Mesendoderm (in vitro differentiated cells): ENCODE measurements at regions not wholly inside any gene's neighbourhood (a gene's known extent, or its start where the extent isn't known, plus 50 kb on each side); places are given as distances from the start of the nearest gene placed in this dataset.

ENCODE experiments used
- DNase-seq: peaks from one replicate; pipeline ENCODE4 v3.0.0; 2013
- H2AK5ac ChIP-seq: 2 replicates; pipeline ENCODE4 v1.6.1; 2013; ENCODE audit warnings: low read length, inconsistent platforms
- H2BK120ac ChIP-seq: 2 replicates; pipeline ENCODE4 v1.6.1; 2013; ENCODE audit warnings: low read depth, mild to moderate bottlenecking, low read length, moderate library complexity, mixed read lengths
- H2BK15ac ChIP-seq: replicated peaks from 2 replicates; pipeline ENCODE4 v1.6.1; 2013; ENCODE audit warnings: low read depth, mild to moderate bottlenecking, moderate library complexity
- H2BK5ac ChIP-seq: 2 replicates; pipeline ENCODE4 v1.6.1; 2013; ENCODE audit warnings: low read length, inconsistent platforms
- H3K18ac ChIP-seq: 2 replicates; pipeline ENCODE4 v1.6.1; 2013; ENCODE audit warnings: mild to moderate bottlenecking, low read length, mixed read lengths
- H3K23ac ChIP-seq: one replicate; pipeline ENCODE4 v1.6.1; 2013; ENCODE audit warnings: low read length
- H3K27ac ChIP-seq: 2 replicates; pipeline ENCODE4 v1.5.1; 2013; ENCODE audit warnings: low read depth, mild to moderate bottlenecking, inconsistent platforms, low read length, moderate library complexity
- H3K27me3 ChIP-seq: 2 replicates; pipeline ENCODE4 v1.6.1; 2013; ENCODE audit warnings: low read length, control low read depth, mild to moderate bottlenecking, inconsistent platforms; ENCODE audit not compliant: insufficient read depth, poor library complexity
- H3K36me3 ChIP-seq: 2 replicates; pipeline ENCODE4 v1.6.1; 2013; ENCODE audit warnings: low read length, inconsistent platforms; ENCODE audit not compliant: control insufficient read depth, insufficient read depth
- H3K4ac ChIP-seq: one replicate; pipeline ENCODE4 v1.6.1; 2013; ENCODE audit warnings: low read depth, mild to moderate bottlenecking, low read length, moderate library complexity
- H3K4me1 ChIP-seq: 2 replicates; pipeline ENCODE4 v1.6.1; 2013; ENCODE audit warnings: low read depth, low read length, inconsistent platforms; ENCODE audit not compliant: control insufficient read depth
- H3K4me2 ChIP-seq: 2 replicates; pipeline ENCODE4 v1.6.1; 2013; ENCODE audit warnings: low read length
- H3K4me3 ChIP-seq: 2 replicates; pipeline ENCODE4 v1.5.1; 2013; ENCODE audit warnings: mild to moderate bottlenecking, low read length
- H3K56ac ChIP-seq: one replicate; pipeline ENCODE4 v1.6.1; 2013; ENCODE audit warnings: low read length
- H3K79me1 ChIP-seq: 2 replicates; pipeline ENCODE4 v1.6.1; 2013; ENCODE audit warnings: low read length, inconsistent platforms
- H3K79me2 ChIP-seq: 2 replicates; pipeline ENCODE4 v1.6.1; 2013; ENCODE audit warnings: mild to moderate bottlenecking, low read length; ENCODE audit not compliant: control insufficient read depth, insufficient read depth
- H3K9ac ChIP-seq: 2 replicates; pipeline ENCODE4 v1.6.1; 2013; ENCODE audit warnings: low read length, inconsistent platforms
- H4K5ac ChIP-seq: one replicate; pipeline ENCODE4 v1.6.1; 2013; ENCODE audit warnings: low read length
- H4K8ac ChIP-seq: one replicate; pipeline ENCODE4 v1.6.1; 2013; ENCODE audit warnings: low read depth, mild to moderate bottlenecking, control low read depth, low read length, moderate library complexity
- WGBS: extraction: QIAGEN DNeasy Blood & Tissue Kit; methylation state at CpG from one replicate; pipeline ENCODE4 v1.1.7; 2013; ENCODE audit warnings: low lambda C conversion rate, missing lambda C conversion rate; ENCODE audit not compliant: insufficient coverage; ENCODE audit errors: extremely low coverage; 5-methylcytosine and 5-hydroxymethylcytosine counted together

DNA sequence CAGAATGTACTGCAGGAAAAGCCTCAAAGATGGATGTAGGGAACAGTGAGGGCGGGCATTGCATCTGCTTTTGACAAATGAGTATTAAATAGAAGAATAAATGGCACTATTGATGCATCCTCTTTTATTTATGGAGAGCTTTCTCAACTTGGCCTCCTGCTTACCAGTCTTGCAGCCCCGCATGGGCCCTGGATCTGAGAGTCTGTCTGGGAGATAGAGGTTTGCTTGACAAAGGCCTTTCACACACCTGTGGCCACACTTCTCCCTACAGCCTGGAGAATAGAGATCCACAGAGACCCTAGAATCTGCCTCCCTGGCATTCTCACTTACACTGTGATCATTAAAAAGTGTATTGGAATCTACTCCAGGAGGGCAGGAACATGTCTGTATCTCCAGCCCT lies 203.8 kb upstream of the CDH4 start:
- no peaks in the 10 kb centered on the region for H3K4me1 ChIP-seq
- no peak overlapping the region for H2BK15ac ChIP-seq
- no peak overlapping the region for H3K4me3 ChIP-seq
- H2BK5ac ChIP-seq: no peak overlapping the region
- H3K23ac ChIP-seq: no peak overlapping the region
- H3K56ac ChIP-seq: no peak overlapping the region
- H3K27me3 ChIP-seq: no peaks in the 10 kb centered on the region
- WGBS: no CpG with 5 or more reads among the region's 2 CpGs
- no peak overlapping the region for H4K5ac ChIP-seq
- H3K79me1 ChIP-seq: no peaks in the 10 kb centered on the region
- H2BK120ac ChIP-seq: no peak overlapping the region
- no peak overlapping the region for H3K27ac ChIP-seq
- H3K4ac ChIP-seq: no peak overlapping the region
- H3K18ac ChIP-seq: no peak overlapping the region
- H3K36me3 ChIP-seq: no peaks in the 10 kb centered on the region
- no peak overlapping the region for H2AK5ac ChIP-seq
- DNase-seq: no peak
- H3K4me2 ChIP-seq: no peak overlapping the region
- no peak overlapping the region for H4K8ac ChIP-seq
- no peaks in the 10 kb centered on the region for H3K79me2 ChIP-seq
- no peak overlapping the region for H3K9ac ChIP-seq

DNA sequence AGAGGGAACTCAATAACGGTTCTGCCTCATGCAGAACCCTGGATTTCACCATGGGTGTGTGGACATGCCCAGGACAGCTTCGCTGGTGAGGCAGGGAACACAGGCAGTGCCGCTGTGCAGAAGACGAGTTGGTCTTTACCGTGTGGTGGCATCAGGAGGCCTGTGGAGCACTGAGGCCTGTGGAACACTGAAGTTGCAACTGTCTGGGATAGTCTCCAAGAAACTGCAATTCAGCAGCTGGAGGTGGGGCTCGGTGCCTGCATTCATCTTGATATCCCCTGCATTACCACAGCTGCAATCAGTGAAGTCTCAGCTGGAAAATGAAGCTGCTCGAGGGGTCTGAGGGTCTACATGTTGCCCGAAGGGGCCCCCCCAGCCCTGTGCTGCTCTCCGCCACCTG lies 202.4 kb upstream of the CDH4 start:
- no peak overlapping the region for H4K8ac ChIP-seq
- H3K27ac ChIP-seq: no peak overlapping the region
- H3K79me2 ChIP-seq: no peaks in the 10 kb centered on the region
- H3K4me1 ChIP-seq: no peaks in the 10 kb centered on the region
- no peaks in the 10 kb centered on the region for H3K27me3 ChIP-seq
- H2BK5ac ChIP-seq: no peak overlapping the region
- no peak overlapping the region for H3K4ac ChIP-seq
- no peak overlapping the region for H3K23ac ChIP-seq
- no peak overlapping the region for H3K56ac ChIP-seq
- H2AK5ac ChIP-seq: no peak overlapping the region
- H3K18ac ChIP-seq: no peak overlapping the region
- no peak overlapping the region for H2BK120ac ChIP-seq
- DNase-seq: no peak
- no peak overlapping the region for H4K5ac ChIP-seq
- no peak overlapping the region for H3K4me3 ChIP-seq
- no CpG with 5 or more reads among the region's 9 CpGs for WGBS
- no peak overlapping the region for H3K4me2 ChIP-seq
- H3K79me1 ChIP-seq: no peaks in the 10 kb centered on the region
- no peaks in the 10 kb centered on the region for H3K36me3 ChIP-seq
- no peak overlapping the region for H2BK15ac ChIP-seq
- no peak overlapping the region for H3K9ac ChIP-seq

DNA sequence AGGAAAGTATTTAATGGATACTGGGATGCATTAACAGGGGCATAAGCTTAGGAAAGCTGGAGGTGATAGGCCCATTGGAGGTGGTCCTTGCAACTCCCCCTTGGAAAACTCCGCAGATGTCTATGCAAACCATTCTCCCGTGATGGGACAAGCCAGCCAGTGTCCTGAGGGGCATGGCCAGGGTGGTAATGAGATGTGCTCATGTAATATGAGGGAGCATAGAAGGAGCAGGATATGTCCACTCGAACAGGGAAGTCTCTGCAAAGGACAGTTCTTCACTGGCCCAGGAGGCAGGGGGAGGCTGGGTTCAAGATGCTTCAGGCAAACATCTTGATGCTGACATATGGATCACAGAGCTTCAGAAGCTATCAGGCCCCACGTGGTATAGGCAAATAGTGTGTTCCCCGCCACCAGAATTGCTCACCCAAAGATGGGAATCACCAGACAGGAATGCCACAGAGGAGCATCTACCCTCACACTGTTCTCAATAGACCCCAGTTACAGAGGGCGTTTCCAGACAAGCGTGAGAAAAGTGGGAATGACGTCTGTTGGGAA lies 201.6 kb upstream of the CDH4 start:
- no peak for DNase-seq
- Histone ChIP-seq H3K4me2 (no peak overlapping the region), H3K79me2 (no peaks in the 10 kb centered on the region), H3K36me3 (no peaks in the 10 kb centered on the region), H3K9ac (no peak overlapping the region), H3K27me3 (no peaks in the 10 kb centered on the region), H2AK5ac (no peak overlapping the region), H4K5ac (no peak overlapping the region), H4K8ac (no peak overlapping the region), H3K56ac (no peak overlapping the region), H3K79me1 (no peaks in the 10 kb centered on the region), H3K4me3 (no peak overlapping the region), H3K4ac (no peak overlapping the region), H2BK5ac (no peak overlapping the region), H3K4me1 (no peaks in the 10 kb centered on the region), H2BK15ac (no peak overlapping the region), H3K18ac (no peak overlapping the region), H3K23ac (no peak overlapping the region), H2BK120ac (no peak overlapping the region), H3K27ac (no peak overlapping the region)
- WGBS: no CpG with 5 or more reads among the region's 8 CpGs

DNA sequence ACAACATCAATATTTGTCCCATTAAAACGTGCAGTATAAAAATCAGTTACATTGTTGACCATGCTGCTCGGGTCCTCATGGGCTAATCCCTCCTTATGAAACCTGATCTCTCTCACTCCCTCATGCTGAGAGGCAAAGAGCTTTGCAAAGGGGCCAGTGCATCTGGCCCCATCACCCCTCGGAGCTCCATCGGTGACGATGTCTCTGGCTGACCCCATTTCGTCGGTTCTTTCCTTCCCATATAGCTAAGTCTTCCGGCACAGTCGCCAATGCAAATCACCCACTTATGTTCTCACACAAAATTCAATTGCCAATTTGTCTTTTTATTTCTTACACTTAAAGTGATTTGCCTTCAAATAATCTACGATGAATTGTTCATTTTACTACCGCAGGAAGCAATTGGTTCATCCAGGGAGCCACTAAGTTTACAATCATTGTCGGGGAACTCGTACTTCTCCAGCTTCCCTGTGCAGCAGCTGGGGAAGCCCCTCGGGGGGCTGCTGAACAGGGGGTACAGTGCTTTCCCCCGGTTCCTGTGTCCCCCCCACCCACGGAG lies 199.8 kb upstream of the CDH4 start:
- no peak overlapping the region for H2BK120ac ChIP-seq
- H3K27ac ChIP-seq: no peak overlapping the region
- no peaks in the 10 kb centered on the region for H3K4me1 ChIP-seq
- H3K27me3 ChIP-seq: no peaks in the 10 kb centered on the region
- no peak overlapping the region for H4K8ac ChIP-seq
- no peak overlapping the region for H3K23ac ChIP-seq
- no peaks in the 10 kb centered on the region for H3K79me1 ChIP-seq
- H2AK5ac ChIP-seq: no peak overlapping the region
- H3K18ac ChIP-seq: no peak overlapping the region
- no peak for DNase-seq
- no peaks in the 10 kb centered on the region for H3K79me2 ChIP-seq
- no peak overlapping the region for H3K4me3 ChIP-seq
- no peaks in the 10 kb centered on the region for H3K36me3 ChIP-seq
- H3K9ac ChIP-seq: no peak overlapping the region
- no peak overlapping the region for H4K5ac ChIP-seq
- H2BK5ac ChIP-seq: no peak overlapping the region
- no peak overlapping the region for H3K4ac ChIP-seq
- no peak overlapping the region for H3K4me2 ChIP-seq
- no peak overlapping the region for H3K56ac ChIP-seq
- no CpG with 5 or more reads among the region's 16 CpGs for WGBS
- H2BK15ac ChIP-seq: no peak overlapping the region

DNA sequence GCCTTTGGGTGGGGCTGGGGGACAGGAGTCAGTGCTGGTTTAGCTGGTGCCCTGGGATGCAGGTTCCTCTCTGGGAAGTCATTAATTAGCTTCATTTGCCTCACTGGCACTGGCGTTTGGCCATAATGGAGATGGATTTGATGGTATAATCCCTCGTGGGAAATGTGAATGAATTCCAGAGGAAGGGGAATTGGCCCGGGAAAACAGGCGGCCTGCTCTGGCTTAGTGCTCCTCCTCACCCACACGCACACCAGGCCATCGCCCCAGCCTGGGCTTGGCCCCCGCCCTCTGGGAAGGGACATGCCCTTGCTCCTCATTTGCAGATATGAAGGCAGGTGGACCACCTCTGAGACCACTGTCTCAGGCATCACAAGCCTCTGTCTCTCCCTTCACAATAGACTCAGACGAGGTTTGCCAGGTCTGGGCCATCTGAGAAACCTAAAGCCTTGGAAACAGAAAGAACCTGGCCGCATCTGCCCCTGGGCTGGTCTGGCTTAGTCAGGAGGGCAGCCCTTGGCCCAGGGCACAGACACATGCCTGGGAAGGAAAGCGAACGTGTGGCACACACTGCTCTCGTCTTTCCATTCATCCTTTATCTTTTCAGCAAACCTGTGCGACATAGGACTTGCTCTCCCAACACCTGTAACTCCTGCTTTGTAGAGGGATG lies 199.2 kb upstream of the CDH4 start:
- no peaks in the 10 kb centered on the region for H3K4me1 ChIP-seq
- H3K4ac ChIP-seq: no peak overlapping the region
- H3K23ac ChIP-seq: no peak overlapping the region
- H2BK15ac ChIP-seq: no peak overlapping the region
- H3K79me2 ChIP-seq: no peaks in the 10 kb centered on the region
- no peak for DNase-seq
- H3K27ac ChIP-seq: no peak overlapping the region
- H3K56ac ChIP-seq: no peak overlapping the region
- H3K18ac ChIP-seq: no peak overlapping the region
- H3K79me1 ChIP-seq: no peaks in the 10 kb centered on the region
- no peak overlapping the region for H2BK120ac ChIP-seq
- H4K5ac ChIP-seq: no peak overlapping the region
- no CpG with 5 or more reads among the region's 13 CpGs for WGBS
- H4K8ac ChIP-seq: no peak overlapping the region
- H3K9ac ChIP-seq: no peak overlapping the region
- no peak overlapping the region for H2AK5ac ChIP-seq
- H3K27me3 ChIP-seq: no peaks in the 10 kb centered on the region
- no peaks in the 10 kb centered on the region for H3K36me3 ChIP-seq
- H3K4me2 ChIP-seq: no peak overlapping the region
- no peak overlapping the region for H2BK5ac ChIP-seq
- no peak overlapping the region for H3K4me3 ChIP-seq

DNA sequence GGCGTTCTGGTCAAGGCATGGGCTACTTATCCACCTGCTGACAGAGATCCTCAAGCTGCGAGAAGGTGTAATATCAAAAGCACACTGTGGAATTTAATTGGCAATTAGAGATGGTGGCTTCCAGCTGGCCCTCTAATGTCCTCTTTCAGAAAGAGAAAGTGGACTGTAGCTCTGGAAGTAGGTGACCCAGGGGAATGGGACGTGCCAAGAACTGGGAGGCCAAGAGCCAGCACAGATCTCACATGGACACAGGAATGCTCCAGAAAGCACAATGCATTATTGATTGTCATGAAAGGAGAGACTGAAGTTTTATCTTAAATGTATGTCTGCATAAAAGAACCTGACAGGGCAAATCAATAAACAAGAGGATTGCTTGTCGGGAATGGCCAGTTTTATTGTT lies 198.6 kb upstream of the CDH4 start:
- Histone ChIP-seq H3K79me2 (no peaks in the 10 kb centered on the region), H3K27me3 (no peaks in the 10 kb centered on the region), H2AK5ac (no peak overlapping the region), H3K23ac (no peak overlapping the region), H3K18ac (no peak overlapping the region), H3K4me2 (no peak overlapping the region), H2BK5ac (no peak overlapping the region), H3K36me3 (no peaks in the 10 kb centered on the region), H4K8ac (no peak overlapping the region), H2BK15ac (no peak overlapping the region), H4K5ac (no peak overlapping the region), H3K4me3 (no peak overlapping the region), H2BK120ac (no peak overlapping the region), H3K79me1 (no peaks in the 10 kb centered on the region), H3K27ac (no peak overlapping the region), H3K4me1 (no peaks in the 10 kb centered on the region), H3K56ac (no peak overlapping the region), H3K4ac (no peak overlapping the region), H3K9ac (no peak overlapping the region)
- WGBS: no CpG with 5 or more reads among the region's 4 CpGs
- DNase-seq: no peak
